Karpas-422 (cell line): ENCODE measurements at regions not wholly inside any gene's neighbourhood (a gene's known extent, or its start where the extent isn't known, plus 50 kb on each side); places are given as distances from the start of the nearest gene placed in this dataset.

Experiments
- DNase-seq: peaks from one replicate; pipeline ENCODE4 v3.0.0-alpha.2; 2015
- H2AFZ ChIP-seq: fragments of 200-600 bp; sonication (generic); 2 replicates; pipeline ENCODE4 v1.6.1; 2014; ENCODE audit warnings: antibody characterized with exemption, low read length, mixed read lengths
- H3K27ac ChIP-seq: fragments of 200-600 bp; sonication (generic); 2 replicates; pipeline ENCODE4 v1.5.1; 2014; ENCODE audit warnings: mild to moderate bottlenecking, low read length, moderate library complexity
- H3K27me3 ChIP-seq: fragments of 200-600 bp; sonication (generic); 2 replicates; pipeline ENCODE4 v1.6.1; 2014; ENCODE audit warnings: low read length, mixed read lengths
- H3K36me3 ChIP-seq: fragments of 200-600 bp; sonication (generic); 2 replicates; pipeline ENCODE4 v1.6.1; 2014; ENCODE audit warnings: low read length, mixed read lengths; ENCODE audit not compliant: insufficient read depth
- H3K4me1 ChIP-seq: fragments of 200-600 bp; sonication (generic); 2 replicates; pipeline ENCODE4 v1.6.1; 2014; ENCODE audit warnings: mild to moderate bottlenecking, low read length, mixed read lengths
- H3K4me2 ChIP-seq: fragments of 200-600 bp; sonication (generic); 2 replicates; pipeline ENCODE4 v1.6.1; 2014; ENCODE audit warnings: low read length, low read depth, mild to moderate bottlenecking; ENCODE audit not compliant: poor library complexity, severe bottlenecking
- H3K4me3 ChIP-seq: fragments of 200-600 bp; sonication (generic); 2 replicates; pipeline ENCODE4 v1.5.1; 2014; ENCODE audit warnings: mild to moderate bottlenecking, antibody characterized with exemption, low read length, mixed read lengths
- H3K79me2 ChIP-seq: fragments of 200-600 bp; sonication (generic); 2 replicates; pipeline ENCODE4 v1.6.1; 2014; ENCODE audit warnings: mild to moderate bottlenecking, low read length, mixed read lengths
- H3K9ac ChIP-seq: fragments of 200-600 bp; sonication (generic); 2 replicates; pipeline ENCODE4 v1.6.0; 2014; ENCODE audit warnings: low read length
- H3K9me2 ChIP-seq: fragments of 200-600 bp; sonication (generic), shearing (Covaris generic); replicated peaks from 2 replicates; pipeline ENCODE4 v1.6.0; 2014; ENCODE audit warnings: mild to moderate bottlenecking, low read length, moderate library complexity; ENCODE audit not compliant: insufficient read depth
- H3K9me3 ChIP-seq: fragments of 300-700, 200-600 bp; sonication (generic); 2 replicates; pipeline ENCODE4 v1.6.1; 2014; ENCODE audit warnings: low read length, mixed read lengths
- H4K20me1 ChIP-seq: fragments of 200-600 bp; sonication (generic); 2 replicates; pipeline ENCODE4 v1.6.1; 2014; ENCODE audit warnings: mild to moderate bottlenecking, antibody characterized with exemption, low read length, low read depth; ENCODE audit not compliant: insufficient read depth

GRCh38 chr12:46491548-46491947 lies 119.0 kb upstream of the SLC38A2 start:
- Histone ChIP-seq H4K20me1 (no peaks in the 10 kb centered on the region), H3K9me2 (no peaks in the 10 kb centered on the region), H3K9me3 (no peaks in the 10 kb centered on the region), H3K79me2 (no peaks in the 10 kb centered on the region), H3K27ac (no peak overlapping the region), H3K9ac (no peak overlapping the region), H3K36me3 (no peaks in the 10 kb centered on the region), H3K4me2 (no peak overlapping the region), H3K4me1 (peaks cover 4% of the 10 kb centered on the region), H3K4me3 (no peak overlapping the region), H2AFZ (no peak overlapping the region), H3K27me3 (no peaks in the 10 kb centered on the region)
- no peak for DNase-seq

GRCh38 chr12:46490635-46491034 lies 118.1 kb upstream of the SLC38A2 start:
- H3K79me2 ChIP-seq: no peaks in the 10 kb centered on the region
- DNase-seq: no peak
- H3K4me3 ChIP-seq: no peak overlapping the region
- H3K9me3 ChIP-seq: no peaks in the 10 kb centered on the region
- no peak overlapping the region for H2AFZ ChIP-seq
- no peak overlapping the region for H3K27ac ChIP-seq
- H3K9me2 ChIP-seq: no peaks in the 10 kb centered on the region
- H3K4me1 ChIP-seq: peaks cover 4% of the 10 kb centered on the region
- H4K20me1 ChIP-seq: no peaks in the 10 kb centered on the region
- no peak overlapping the region for H3K4me2 ChIP-seq
- no peak overlapping the region for H3K9ac ChIP-seq
- H3K36me3 ChIP-seq: no peaks in the 10 kb centered on the region
- H3K27me3 ChIP-seq: no peaks in the 10 kb centered on the region

- H3K9ac ChIP-seq: no peak overlapping the region
- H3K9me3 ChIP-seq: no peaks in the 10 kb centered on the region
- H3K4me1 ChIP-seq: peaks cover 4% of the 10 kb centered on the region
- no peaks in the 10 kb centered on the region for H3K79me2 ChIP-seq
- H3K27ac ChIP-seq: no peak overlapping the region
- no peaks in the 10 kb centered on the region for H3K27me3 ChIP-seq
- H2AFZ ChIP-seq: no peak overlapping the region
- no peaks in the 10 kb centered on the region for H3K36me3 ChIP-seq
- DNase-seq: no peak
- H3K9me2 ChIP-seq: no peaks in the 10 kb centered on the region
- no peak overlapping the region for H3K4me3 ChIP-seq
- H4K20me1 ChIP-seq: no peaks in the 10 kb centered on the region
- H3K4me2 ChIP-seq: no peak overlapping the region
Measured at GRCh38 chr12:46489951-46490388, 117.4 kb upstream of the SLC38A2 start.

- no peak overlapping the region for H2AFZ ChIP-seq
- H3K4me2 ChIP-seq: no peak overlapping the region
- no peak overlapping the region for H3K27ac ChIP-seq
- no peak overlapping the region for H3K4me3 ChIP-seq
- H3K9ac ChIP-seq: no peak overlapping the region
- peak; percentile 49 for DNase-seq
- H3K79me2 ChIP-seq: no peaks in the 10 kb centered on the region
- peaks cover 4% of the 10 kb centered on the region for H3K4me1 ChIP-seq
- no peaks in the 10 kb centered on the region for H3K9me3 ChIP-seq
- no peaks in the 10 kb centered on the region for H4K20me1 ChIP-seq
- H3K36me3 ChIP-seq: no peaks in the 10 kb centered on the region
- no peaks in the 10 kb centered on the region for H3K9me2 ChIP-seq
- no peaks in the 10 kb centered on the region for H3K27me3 ChIP-seq
Measured at GRCh38 chr12:46487567-46488131, 115.1 kb upstream of the SLC38A2 start.

- Histone ChIP-seq H3K36me3 (no peaks in the 10 kb centered on the region), H3K4me1 (peaks cover 4% of the 10 kb centered on the region), H3K4me3 (no peak overlapping the region), H3K4me2 (no peak overlapping the region), H3K27me3 (no peaks in the 10 kb centered on the region), H3K9ac (no peak overlapping the region), H3K9me3 (no peaks in the 10 kb centered on the region), H2AFZ (no peak overlapping the region), H3K9me2 (no peaks in the 10 kb centered on the region), H4K20me1 (no peaks in the 10 kb centered on the region), H3K79me2 (no peaks in the 10 kb centered on the region), H3K27ac (no peak overlapping the region)
- no peak for DNase-seq
Measured at GRCh38 chr12:46486588-46486987, 114.0 kb upstream of the SLC38A2 start.

GRCh38 chr12:46485853-46486252 lies 113.3 kb upstream of the SLC38A2 start:
- Histone ChIP-seq H3K79me2 (no peaks in the 10 kb centered on the region), H3K36me3 (no peaks in the 10 kb centered on the region), H3K27ac (no peak overlapping the region), H3K9ac (no peak overlapping the region), H3K9me3 (no peaks in the 10 kb centered on the region), H3K4me2 (no peak overlapping the region), H3K9me2 (no peaks in the 10 kb centered on the region), H3K4me3 (no peak overlapping the region), H3K27me3 (no peaks in the 10 kb centered on the region), H4K20me1 (no peaks in the 10 kb centered on the region), H3K4me1 (peaks cover 4% of the 10 kb centered on the region), H2AFZ (no peak overlapping the region)
- no peak for DNase-seq

- H3K9ac ChIP-seq: no peak overlapping the region
- H3K27ac ChIP-seq: no peak overlapping the region
- no peak overlapping the region for H3K4me2 ChIP-seq
- no peaks in the 10 kb centered on the region for H3K9me2 ChIP-seq
- H2AFZ ChIP-seq: no peak overlapping the region
- H3K36me3 ChIP-seq: no peaks in the 10 kb centered on the region
- peaks cover 4% of the 10 kb centered on the region for H3K4me1 ChIP-seq
- H3K27me3 ChIP-seq: no peaks in the 10 kb centered on the region
- no peak overlapping the region for H3K4me3 ChIP-seq
- no peaks in the 10 kb centered on the region for H3K79me2 ChIP-seq
- H4K20me1 ChIP-seq: no peaks in the 10 kb centered on the region
- no peak for DNase-seq
- no peaks in the 10 kb centered on the region for H3K9me3 ChIP-seq
Measured at GRCh38 chr12:46484396-46485061, 112.0 kb upstream of the SLC38A2 start.

GRCh38 chr12:46483572-46484395 lies 111.2 kb upstream of the SLC38A2 start:
- Histone ChIP-seq H3K4me1 (peaks cover 4% of the 10 kb centered on the region), H3K4me2 (no peak overlapping the region), H4K20me1 (no peaks in the 10 kb centered on the region), H2AFZ (no peak overlapping the region), H3K79me2 (no peaks in the 10 kb centered on the region), H3K27ac (no peak overlapping the region), H3K9me2 (no peaks in the 10 kb centered on the region), H3K4me3 (no peak overlapping the region), H3K9ac (no peak overlapping the region), H3K9me3 (no peaks in the 10 kb centered on the region), H3K27me3 (no peaks in the 10 kb centered on the region), H3K36me3 (no peaks in the 10 kb centered on the region)
- no peak for DNase-seq
